A549 (cell line): ENCODE measurements at regions not wholly inside any gene's neighbourhood (a gene's known extent, or its start where the extent isn't known, plus 50 kb on each side); places are given as distances from the start of the nearest gene placed in this dataset.

ENCODE experiments used
- BHLHE40 ChIP-seq: IDR thresholded peaks from 2 replicates; pipeline ENCODE4 v1.6.1; 2012; ENCODE audit warnings: low read depth, low read length, inconsistent platforms
- CTCF ChIP-seq: fragments of >200 bp; sonication (Bioruptor Twin); formaldehyde crosslinking; IDR thresholded peaks from 3 replicates; pipeline ENCODE4 v1.5.1; 2016
- E2F6 ChIP-seq: IDR thresholded peaks from 2 replicates; pipeline ENCODE4 v1.6.1; 2012; ENCODE audit warnings: low read depth, borderline replicate concordance
- FOSL2 ChIP-seq, 2 experiments: fragments of 450-650 bp in 1 of 2; fragments of >200 bp in 1 of 2; sonication (Bioruptor Twin) in 1 of 2; formaldehyde crosslinking; IDR thresholded peaks; 2 replicates each; pipeline versions ENCODE4 v1.5.0 to v1.6.1; 2016 to 2020; ENCODE audit warnings: mild to moderate bottlenecking in 1 of 2, moderate library complexity in 1 of 2
- HOXA7 ChIP-seq: fragments of 250-450 bp; sonication (Bioruptor Pico); IDR thresholded peaks from 2 replicates; pipeline ENCODE4 v1.5.0; 2020; ENCODE audit warnings: mild to moderate bottlenecking, moderate library complexity
- MAFK ChIP-seq: fragments of 450-650 bp; IDR thresholded peaks from 2 replicates; pipeline ENCODE4 v1.6.1; 2014; ENCODE audit not compliant: partially characterized antibody
- MAZ ChIP-seq: fragments of 150-350 bp; IDR thresholded peaks from 2 replicates; pipeline ENCODE4 v1.6.1; 2014; ENCODE audit warnings: antibody characterized with exemption, low read depth, low read length, borderline replicate concordance
- POLR2A ChIP-seq: IDR thresholded peaks from 2 replicates; pipeline ENCODE4 v1.6.1; 2012; ENCODE audit warnings: mild to moderate bottlenecking, low read length
- RARB ChIP-seq: fragments of 250-450 bp; sonication (Bioruptor Pico); IDR thresholded peaks from 2 replicates; pipeline ENCODE4 v1.8.0; 2021; ENCODE audit warnings: mild to moderate bottlenecking, moderate library complexity
- RCOR1 ChIP-seq: fragments of 150-350 bp; IDR thresholded peaks from 2 replicates; pipeline ENCODE4 v1.6.1; 2014; ENCODE audit warnings: antibody characterized with exemption, low read length, low read depth
- RFX5 ChIP-seq: fragments of 450-650 bp; IDR thresholded peaks from 2 replicates; pipeline ENCODE4 v1.7.1; 2014; ENCODE audit warnings: antibody characterized with exemption, mild to moderate bottlenecking, moderate library complexity
- TF ChIP-seq, protein P1 (sequence below): IDR thresholded peaks from 2 replicates; pipeline ENCODE4 v1.6.1; 2012

DNA sequence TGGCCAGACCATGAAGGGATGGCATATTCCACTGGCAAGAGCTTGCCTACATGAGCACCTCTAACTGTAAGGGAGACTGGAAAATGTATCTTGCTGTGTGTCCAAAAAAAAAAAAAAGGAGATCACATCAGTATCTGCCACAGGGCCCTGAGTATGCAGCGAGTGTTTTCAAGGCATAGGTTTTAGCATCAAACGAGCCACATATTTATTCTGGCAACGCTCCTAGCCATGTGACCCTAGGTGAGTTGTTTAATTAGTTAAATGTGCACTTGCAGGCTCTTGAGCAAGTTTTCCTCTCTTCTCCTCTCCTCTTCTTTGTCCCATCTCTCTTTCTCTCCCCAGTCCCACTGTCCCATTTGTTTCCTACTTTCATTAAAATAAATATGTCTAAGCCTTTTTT lies 428.7 kb upstream of the AKR1E2 start:
- TF ChIP-seq RARB (CRISPR knock-in tag) (no peak), POLR2A (no peak), BHLHE40 (no peak), CTCF (no peak), FOSL2 (IDR thresholded peaks at IDR 0.05) (no peak), FOSL2 (CRISPR knock-in tag; IDR thresholded peaks at IDR 0.05) (no peak), HOXA7 (CRISPR knock-in tag) (no peak), MAFK (no peak), MAZ (no peak), RFX5 (no peak), E2F6 (no peak), RCOR1 (no peak)
- TF ChIP-seq, protein P1, sequence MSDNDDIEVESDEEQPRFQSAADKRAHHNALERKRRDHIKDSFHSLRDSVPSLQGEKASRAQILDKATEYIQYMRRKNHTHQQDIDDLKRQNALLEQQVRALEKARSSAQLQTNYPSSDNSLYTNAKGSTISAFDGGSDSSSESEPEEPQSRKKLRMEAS = no peak
